Fibroblast of the aortic adventitia (primary cell): ENCODE measurements at regions not wholly inside any gene's neighbourhood (a gene's known extent, or its start where the extent isn't known, plus 50 kb on each side); places are given as distances from the start of the nearest gene placed in this dataset.

Experiments
- DNase-seq: peaks from one replicate; pipeline ENCODE4 v3.0.0-alpha.2; 2010; ENCODE audit warnings: low read depth
- H3K4me3 ChIP-seq: 2 replicates; pipeline ENCODE4 v1.5.1; 2011; ENCODE audit warnings: low read depth, mild to moderate bottlenecking, control low read depth, low read length, moderate library complexity
- TF ChIP-seq, protein P1 (sequence below): IDR thresholded peaks from 2 replicates; pipeline ENCODE4 v1.5.1; 2011; ENCODE audit warnings: mild to moderate bottlenecking, low read length, control low read depth, inconsistent platforms; ENCODE audit not compliant: insufficient read depth

- TF ChIP-seq, protein P1, sequence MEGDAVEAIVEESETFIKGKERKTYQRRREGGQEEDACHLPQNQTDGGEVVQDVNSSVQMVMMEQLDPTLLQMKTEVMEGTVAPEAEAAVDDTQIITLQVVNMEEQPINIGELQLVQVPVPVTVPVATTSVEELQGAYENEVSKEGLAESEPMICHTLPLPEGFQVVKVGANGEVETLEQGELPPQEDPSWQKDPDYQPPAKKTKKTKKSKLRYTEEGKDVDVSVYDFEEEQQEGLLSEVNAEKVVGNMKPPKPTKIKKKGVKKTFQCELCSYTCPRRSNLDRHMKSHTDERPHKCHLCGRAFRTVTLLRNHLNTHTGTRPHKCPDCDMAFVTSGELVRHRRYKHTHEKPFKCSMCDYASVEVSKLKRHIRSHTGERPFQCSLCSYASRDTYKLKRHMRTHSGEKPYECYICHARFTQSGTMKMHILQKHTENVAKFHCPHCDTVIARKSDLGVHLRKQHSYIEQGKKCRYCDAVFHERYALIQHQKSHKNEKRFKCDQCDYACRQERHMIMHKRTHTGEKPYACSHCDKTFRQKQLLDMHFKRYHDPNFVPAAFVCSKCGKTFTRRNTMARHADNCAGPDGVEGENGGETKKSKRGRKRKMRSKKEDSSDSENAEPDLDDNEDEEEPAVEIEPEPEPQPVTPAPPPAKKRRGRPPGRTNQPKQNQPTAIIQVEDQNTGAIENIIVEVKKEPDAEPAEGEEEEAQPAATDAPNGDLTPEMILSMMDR = no peak
- peak; percentile 3 for DNase-seq
- H3K4me3 ChIP-seq = no peak overlapping the region
Observed at GRCh38 chr7:84495128-84495527, 300.5 kb upstream of the SEMA3A start.

DNA sequence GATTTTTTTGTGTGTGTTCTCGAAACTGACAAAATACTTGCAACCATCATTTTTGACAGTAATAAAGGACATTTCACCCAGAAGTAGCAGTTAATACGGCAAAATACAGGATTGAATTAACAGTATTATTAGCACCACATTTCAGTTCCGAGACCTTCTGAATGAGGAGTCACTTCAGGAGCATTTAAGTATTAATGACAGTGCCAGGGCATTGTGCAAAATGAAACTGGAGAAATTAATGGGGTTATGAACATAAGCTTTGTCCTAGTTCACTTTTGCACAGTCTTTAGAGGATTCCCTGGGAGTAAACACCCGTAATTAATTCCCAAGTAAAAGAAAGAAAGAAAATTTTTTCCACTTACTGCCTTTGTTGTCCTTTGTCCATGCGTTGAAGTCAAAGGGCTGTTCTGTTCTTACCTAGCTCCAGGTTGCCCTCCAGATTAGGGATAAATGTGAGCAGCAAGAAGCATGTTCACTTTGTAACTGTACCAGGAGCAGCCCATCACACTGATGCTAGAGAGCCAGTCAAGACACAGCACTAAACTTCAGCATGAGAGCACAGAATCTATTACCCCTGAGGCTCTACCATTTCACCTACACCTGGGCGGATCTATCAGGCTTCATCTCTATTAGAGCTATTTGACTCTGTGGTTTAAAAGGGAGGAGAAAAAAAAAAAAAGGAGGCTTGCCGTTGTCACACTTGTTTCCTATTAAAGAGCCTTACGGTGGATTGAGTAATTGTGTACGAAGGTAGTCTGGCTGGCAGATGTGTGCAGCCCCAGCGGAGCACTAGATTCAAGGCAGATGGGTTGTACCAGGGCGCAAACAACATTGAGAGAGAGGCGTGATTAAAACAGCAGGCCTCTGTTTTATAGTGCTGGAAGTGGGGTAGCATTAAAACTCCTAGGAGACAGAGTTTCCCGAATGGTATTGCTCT, 297.8 kb upstream of the SEMA3A start:
- TF ChIP-seq, protein P1 = no peak
- H3K4me3 ChIP-seq = no peak overlapping the region
- no peak for DNase-seq

- DNase-seq = peak; percentile 52
- no peak overlapping the region for H3K4me3 ChIP-seq
Observed at GRCh38 chr7:84490661-84491060, 296.1 kb upstream of the SEMA3A start.

DNA sequence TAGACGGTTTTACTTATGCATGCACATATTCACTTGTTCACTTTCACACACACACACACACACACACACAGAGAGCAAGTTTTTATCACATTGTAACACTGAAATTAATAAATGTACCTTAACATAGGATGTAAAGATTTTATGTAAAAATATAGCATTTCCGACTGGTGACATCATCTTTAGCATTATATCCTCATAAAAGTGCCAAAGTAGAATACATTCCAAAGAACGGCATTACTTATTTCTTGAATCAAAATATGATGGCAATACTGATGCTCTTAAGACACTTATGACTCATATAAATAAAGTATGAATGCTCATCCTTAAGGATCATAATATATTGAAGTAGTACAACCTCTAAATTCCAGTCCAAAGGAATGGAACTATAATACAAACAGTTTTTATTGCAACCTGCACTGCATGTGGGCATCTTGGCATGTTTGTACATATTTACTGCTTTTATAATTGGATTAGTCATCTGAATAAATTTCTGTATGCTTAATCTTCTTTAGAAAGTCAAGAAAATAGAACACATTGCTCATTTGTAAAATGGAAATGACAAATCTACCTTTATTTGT, 290.0 kb upstream of the SEMA3A start:
- no peak for DNase-seq
- TF ChIP-seq, protein P1 = no peak
- no peak overlapping the region for H3K4me3 ChIP-seq

More at GRCh38 chr7:84490661-84491060, 296.1 kb upstream of the SEMA3A start:
- TF ChIP-seq, protein P1 = peak; percentile 22

- TF ChIP-seq, protein P1 = no peak
- no peak for DNase-seq
- no peak overlapping the region for H3K4me3 ChIP-seq
Observed at GRCh38 chr7:84482476-84482875, 287.9 kb upstream of the SEMA3A start.

- H3K4me3 ChIP-seq = no peak overlapping the region
- TF ChIP-seq, protein P1 = no peak
- DNase-seq = no peak
Observed at GRCh38 chr7:84479059-84479458, 284.5 kb upstream of the SEMA3A start.
